SK-N-SH treated with all-trans-retinoic acid at 6 μM for 48 hours (cell line): ENCODE measurements at regions not wholly inside any gene's neighbourhood (a gene's known extent, or its start where the extent isn't known, plus 50 kb on each side); places are given as distances from the start of the nearest gene placed in this dataset.

Experiments
- CSDC2 ChIP-seq: fragments of 250-450 bp; sonication (Bioruptor Pico); IDR thresholded peaks from 2 replicates; pipeline ENCODE4 v1.5.0; 2020; ENCODE audit warnings: mild to moderate bottlenecking, moderate library complexity
- CSRNP3 ChIP-seq: fragments of 250-450 bp; sonication (Bioruptor Pico); IDR thresholded peaks from 2 replicates; pipeline ENCODE4 v1.5.1; 2021; ENCODE audit warnings: mild to moderate bottlenecking, moderate library complexity
- ESRRG ChIP-seq: fragments of 250-450 bp; sonication (Bioruptor Pico); IDR thresholded peaks from 2 replicates; pipeline ENCODE4 v1.6.1; 2021; ENCODE audit warnings: mild to moderate bottlenecking
- GLIS3 ChIP-seq: fragments of 250-450 bp; sonication (Bioruptor Pico); IDR thresholded peaks from 2 replicates; pipeline ENCODE4 v1.5.0; 2020; ENCODE audit warnings: mild to moderate bottlenecking, moderate library complexity
- OSR1 ChIP-seq: fragments of 250-450 bp; sonication (Bioruptor Pico); IDR thresholded peaks from 2 replicates; pipeline ENCODE4 v1.8.0; 2022; ENCODE audit warnings: moderate library complexity, mild to moderate bottlenecking, inconsistent platforms
- RARB ChIP-seq: fragments of 250-450 bp; sonication (Bioruptor Pico); IDR thresholded peaks from 2 replicates; pipeline ENCODE4 v1.8.0; 2021; ENCODE audit warnings: mild to moderate bottlenecking, moderate library complexity
- TCF4 ChIP-seq: fragments of 250-450 bp; sonication (Bioruptor Pico); IDR thresholded peaks from 2 replicates; pipeline ENCODE4 v1.8.0; 2021; ENCODE audit warnings: mild to moderate bottlenecking, moderate library complexity, borderline replicate concordance
- TOX ChIP-seq: fragments of 250-450 bp; sonication (Bioruptor Pico); IDR thresholded peaks from 2 replicates; pipeline ENCODE4 v1.8.0; 2021; ENCODE audit warnings: mild to moderate bottlenecking, moderate library complexity, borderline replicate concordance
- ZFP3 ChIP-seq: fragments of 250-450 bp; sonication (Bioruptor Pico); IDR thresholded peaks from 2 replicates; pipeline ENCODE4 v1.5.0; 2020; ENCODE audit warnings: mild to moderate bottlenecking, moderate library complexity
- ZFP30 ChIP-seq: fragments of 450-650 bp; formaldehyde crosslinking; IDR thresholded peaks from 2 replicates; pipeline ENCODE4 v1.5.0; 2022; ENCODE audit warnings: mild to moderate bottlenecking, moderate library complexity
- ZNF70 ChIP-seq: fragments of 450-650 bp; formaldehyde crosslinking; IDR thresholded peaks from 2 replicates; pipeline ENCODE4 v1.5.0; 2020; ENCODE audit warnings: mild to moderate bottlenecking, moderate library complexity
- TF ChIP-seq, protein P1 (sequence below): fragments of 250-450 bp; sonication (Bioruptor Pico); IDR thresholded peaks from 2 replicates; pipeline ENCODE4 v1.8.0; 2020; ENCODE audit warnings: mild to moderate bottlenecking, moderate library complexity, borderline replicate concordance
- TF ChIP-seq, protein P2 (sequence below): fragments of 250-450 bp; sonication (Bioruptor Pico); IDR thresholded peaks from 2 replicates; pipeline ENCODE4 v1.5.0; 2020; ENCODE audit warnings: mild to moderate bottlenecking, moderate library complexity

DNA sequence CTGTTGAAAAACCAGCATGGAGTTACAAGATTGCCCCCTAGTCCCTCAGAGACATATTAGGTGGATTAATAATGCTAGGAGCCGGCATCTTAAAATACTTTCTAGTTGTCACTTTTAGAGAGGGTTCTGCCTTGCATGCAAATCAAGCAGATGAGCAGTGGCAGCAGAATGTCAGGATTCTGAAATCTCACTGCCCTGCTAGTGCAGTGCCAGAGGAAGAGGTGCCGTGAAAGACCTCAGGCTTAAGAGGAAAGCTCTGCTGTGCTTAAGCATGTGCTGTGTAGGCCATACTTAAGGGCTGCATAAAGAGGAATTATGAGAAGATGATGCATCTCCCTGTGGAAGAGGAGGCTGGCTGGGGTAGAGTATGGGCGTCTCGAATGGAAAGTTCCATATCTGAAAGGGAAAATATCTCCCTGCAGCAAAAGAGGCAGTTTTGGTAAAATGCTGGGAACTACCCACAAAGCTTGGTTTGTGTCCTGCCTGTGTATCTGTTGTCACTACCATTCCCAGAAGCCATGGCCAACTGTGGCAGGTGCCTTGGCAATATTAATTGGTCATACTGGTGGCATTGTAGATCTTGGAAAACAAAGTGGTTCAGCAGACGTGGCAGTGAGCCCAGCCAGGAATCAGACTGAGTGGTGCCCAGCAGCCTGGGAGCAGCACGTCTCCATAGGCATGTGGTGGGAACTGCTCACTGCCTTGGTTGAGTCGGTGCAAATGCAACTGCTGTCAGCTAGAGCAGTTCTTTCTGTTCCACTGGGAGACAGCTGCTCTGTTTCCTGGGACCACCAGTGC is 131.9 kb downstream of the EVA1A start:
- TF ChIP-seq, protein P1, sequence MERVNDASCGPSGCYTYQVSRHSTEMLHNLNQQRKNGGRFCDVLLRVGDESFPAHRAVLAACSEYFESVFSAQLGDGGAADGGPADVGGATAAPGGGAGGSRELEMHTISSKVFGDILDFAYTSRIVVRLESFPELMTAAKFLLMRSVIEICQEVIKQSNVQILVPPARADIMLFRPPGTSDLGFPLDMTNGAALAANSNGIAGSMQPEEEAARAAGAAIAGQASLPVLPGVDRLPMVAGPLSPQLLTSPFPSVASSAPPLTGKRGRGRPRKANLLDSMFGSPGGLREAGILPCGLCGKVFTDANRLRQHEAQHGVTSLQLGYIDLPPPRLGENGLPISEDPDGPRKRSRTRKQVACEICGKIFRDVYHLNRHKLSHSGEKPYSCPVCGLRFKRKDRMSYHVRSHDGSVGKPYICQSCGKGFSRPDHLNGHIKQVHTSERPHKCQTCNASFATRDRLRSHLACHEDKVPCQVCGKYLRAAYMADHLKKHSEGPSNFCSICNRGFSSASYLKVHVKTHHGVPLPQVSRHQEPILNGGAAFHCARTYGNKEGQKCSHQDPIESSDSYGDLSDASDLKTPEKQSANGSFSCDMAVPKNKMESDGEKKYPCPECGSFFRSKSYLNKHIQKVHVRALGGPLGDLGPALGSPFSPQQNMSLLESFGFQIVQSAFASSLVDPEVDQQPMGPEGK (CRISPR knock-in tag): no peak
- no peak for TF ChIP-seq CSRNP3 (CRISPR knock-in tag)
- no peak for TF ChIP-seq CSDC2
- TF ChIP-seq TOX (CRISPR knock-in tag): no peak
- no peak for TF ChIP-seq ZFP30 (CRISPR knock-in tag)
- no peak for TF ChIP-seq ESRRG (CRISPR knock-in tag)
- TF ChIP-seq, protein P2, sequence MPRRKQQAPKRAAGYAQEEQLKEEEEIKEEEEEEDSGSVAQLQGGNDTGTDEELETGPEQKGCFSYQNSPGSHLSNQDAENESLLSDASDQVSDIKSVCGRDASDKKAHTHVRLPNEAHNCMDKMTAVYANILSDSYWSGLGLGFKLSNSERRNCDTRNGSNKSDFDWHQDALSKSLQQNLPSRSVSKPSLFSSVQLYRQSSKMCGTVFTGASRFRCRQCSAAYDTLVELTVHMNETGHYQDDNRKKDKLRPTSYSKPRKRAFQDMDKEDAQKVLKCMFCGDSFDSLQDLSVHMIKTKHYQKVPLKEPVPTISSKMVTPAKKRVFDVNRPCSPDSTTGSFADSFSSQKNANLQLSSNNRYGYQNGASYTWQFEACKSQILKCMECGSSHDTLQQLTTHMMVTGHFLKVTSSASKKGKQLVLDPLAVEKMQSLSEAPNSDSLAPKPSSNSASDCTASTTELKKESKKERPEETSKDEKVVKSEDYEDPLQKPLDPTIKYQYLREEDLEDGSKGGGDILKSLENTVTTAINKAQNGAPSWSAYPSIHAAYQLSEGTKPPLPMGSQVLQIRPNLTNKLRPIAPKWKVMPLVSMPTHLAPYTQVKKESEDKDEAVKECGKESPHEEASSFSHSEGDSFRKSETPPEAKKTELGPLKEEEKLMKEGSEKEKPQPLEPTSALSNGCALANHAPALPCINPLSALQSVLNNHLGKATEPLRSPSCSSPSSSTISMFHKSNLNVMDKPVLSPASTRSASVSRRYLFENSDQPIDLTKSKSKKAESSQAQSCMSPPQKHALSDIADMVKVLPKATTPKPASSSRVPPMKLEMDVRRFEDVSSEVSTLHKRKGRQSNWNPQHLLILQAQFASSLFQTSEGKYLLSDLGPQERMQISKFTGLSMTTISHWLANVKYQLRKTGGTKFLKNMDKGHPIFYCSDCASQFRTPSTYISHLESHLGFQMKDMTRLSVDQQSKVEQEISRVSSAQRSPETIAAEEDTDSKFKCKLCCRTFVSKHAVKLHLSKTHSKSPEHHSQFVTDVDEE: no peak
- no peak for TF ChIP-seq ZFP3
- no peak for TF ChIP-seq GLIS3 (CRISPR knock-in tag)
- TF ChIP-seq ZNF70 (CRISPR knock-in tag): no peak
- no peak for TF ChIP-seq TCF4 (CRISPR knock-in tag)
- TF ChIP-seq OSR1 (CRISPR knock-in tag): no peak
- no peak for TF ChIP-seq RARB
